ENCODE measurements at regions not wholly inside any gene's neighbourhood (a gene's known extent, or its start where the extent isn't known, plus 50 kb on each side); places are given as distances from the start of the nearest gene placed in this dataset.

- intact Hi-C loops (cut with DNase I): no loop called here
- Histone ChIP-seq H3K27me3 (no peaks in the 10 kb centered on the region), H3K4me3 (no peak overlapping the region), H3K9me3 (no peaks in the 10 kb centered on the region), H3K36me3 (no peaks in the 10 kb centered on the region), H3K27ac (no peak overlapping the region), H3K4me1 (peaks cover 36% of the 10 kb centered on the region)
- ATAC-seq (no peak), DNase-seq (no peak)
- TF ChIP-seq CTCF (IDR thresholded peaks at IDR 0.05): no peak
Observed at GRCh38 chr18:10240973-10241372, 213.5 kb upstream of the APCDD1 start.

DNA sequence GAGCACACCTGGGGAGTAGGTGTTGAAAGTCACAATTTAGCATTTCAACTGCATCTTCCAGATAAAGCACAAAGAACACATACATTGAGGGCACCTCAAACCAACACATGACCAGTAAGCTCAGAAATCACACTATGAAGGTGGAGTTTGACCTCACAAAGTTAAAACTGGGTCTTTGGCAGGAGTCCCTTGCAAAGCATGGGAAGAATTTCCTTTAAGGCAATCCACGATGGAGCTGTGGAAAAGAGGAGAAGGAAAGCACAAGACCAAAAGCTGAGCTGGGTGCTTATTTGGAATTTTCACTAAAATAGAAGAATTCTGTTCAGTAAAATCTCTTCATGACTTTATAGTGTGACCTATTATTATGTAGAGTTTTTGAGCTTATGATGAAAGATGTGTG lies 212.9 kb upstream of the APCDD1 start:
- Histone ChIP-seq H3K36me3 (no peaks in the 10 kb centered on the region), H3K4me3 (no peak overlapping the region), H3K9me3 (no peaks in the 10 kb centered on the region), H3K4me1 (peaks cover 38% of the 10 kb centered on the region), H3K27me3 (no peaks in the 10 kb centered on the region), H3K27ac (no peak overlapping the region)
- no peak for TF ChIP-seq CTCF (IDR thresholded peaks at IDR 0.05)
- DNase-seq (no peak), ATAC-seq (no peak)
- intact Hi-C loops (cut with DNase I): no loop called here

- H3K36me3 ChIP-seq: no peaks in the 10 kb centered on the region
- DNase-seq: no peak
- peaks cover 48% of the 10 kb centered on the region for H3K4me1 ChIP-seq
- H3K27ac ChIP-seq: no peak overlapping the region
- no peak for TF ChIP-seq CTCF (IDR thresholded peaks at IDR 0.05)
- peak; percentile 15 for ATAC-seq
- no peak overlapping the region for H3K4me3 ChIP-seq
- no peaks in the 10 kb centered on the region for H3K9me3 ChIP-seq
- intact Hi-C loops (cut with DNase I): no loop called here
- H3K27me3 ChIP-seq: no peaks in the 10 kb centered on the region
Observed at GRCh38 chr18:10242936-10243680, 211.3 kb upstream of the APCDD1 start.

- TF ChIP-seq CTCF (IDR thresholded peaks at IDR 0.05): no peak
Observed at GRCh38 chr18:10244341-10244740, 210.1 kb upstream of the APCDD1 start.

DNA sequence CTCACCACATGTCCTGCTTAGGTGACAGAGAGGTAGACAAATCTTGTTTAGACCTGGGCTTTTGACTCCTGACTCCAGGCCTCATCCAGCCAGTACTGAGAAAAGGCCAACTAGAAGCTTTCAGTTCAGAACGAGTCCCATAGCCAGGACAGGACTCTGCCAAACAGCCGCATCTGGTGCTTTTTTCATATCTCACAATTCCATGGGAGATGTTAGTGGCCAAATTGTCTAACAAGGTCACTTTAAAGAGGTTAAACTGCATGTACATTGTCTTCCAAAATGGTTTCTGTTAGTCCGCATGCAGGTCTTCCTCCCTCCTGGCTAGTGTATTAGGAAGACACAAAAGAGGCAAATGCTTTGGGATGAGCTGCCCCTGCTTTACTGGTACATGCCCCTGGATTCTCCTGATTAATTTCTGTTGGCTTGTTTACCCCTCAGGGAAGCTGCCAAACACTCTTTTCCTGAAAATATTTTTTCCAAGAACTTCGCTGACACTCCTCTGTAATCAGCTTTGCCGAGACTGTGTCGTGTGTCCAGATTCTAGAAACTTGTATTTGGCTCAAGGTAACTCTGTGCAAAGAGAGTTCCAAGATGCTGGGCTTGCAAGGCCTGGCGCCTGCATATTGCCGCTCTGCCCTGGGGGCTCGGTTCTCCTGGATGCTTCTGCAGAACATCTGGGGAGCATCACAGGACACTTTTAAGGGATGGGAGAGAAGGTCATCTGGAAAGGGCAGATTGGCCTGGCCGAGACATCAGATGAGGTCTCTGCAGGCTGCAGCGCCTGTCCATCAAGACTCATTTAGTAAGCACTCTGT lies 209.2 kb upstream of the APCDD1 start:
- Histone ChIP-seq H3K4me1 (peaks cover 32% of the 10 kb centered on the region), H3K4me3 (no peak overlapping the region), H3K27me3 (no peaks in the 10 kb centered on the region), H3K9me3 (no peaks in the 10 kb centered on the region), H3K27ac (no peak overlapping the region), H3K36me3 (no peaks in the 10 kb centered on the region)
- TF ChIP-seq CTCF (IDR thresholded peaks at IDR 0.05): no peak
- no peak for ATAC-seq
- no peak for DNase-seq
- intact Hi-C loops (cut with DNase I): no loop called here

More at GRCh38 chr18:10244341-10244740, 210.1 kb upstream of the APCDD1 start:
- Histone ChIP-seq H3K9me3 (no peaks in the 10 kb centered on the region), H3K4me1 (peaks cover 41% of the 10 kb centered on the region), H3K27me3 (no peaks in the 10 kb centered on the region), H3K36me3 (no peaks in the 10 kb centered on the region), H3K4me3 (no peak overlapping the region), H3K27ac (no peak overlapping the region)
- no peak for DNase-seq
- intact Hi-C loops (cut with DNase I): no loop called here
- ATAC-seq: peak; percentile 51
